MCF 10A (cell line): ENCODE measurements at regions not wholly inside any gene's neighbourhood (a gene's known extent, or its start where the extent isn't known, plus 50 kb on each side); places are given as distances from the start of the nearest gene placed in this dataset.

ENCODE experiments used
- BruUV-seq: library from RNA; stranded (reverse); fragments of 400-500 nt; replicated peaks from 2 replicates; lab custom pipeline; 2021; lab: Mats Ljungman, UMichigan
- CTCF ChIA-PET: fragments of 300-600 bp; sonication (Branson Sonifier 250); formaldehyde crosslinking; extraction: SDS; loops from one replicate; lab custom pipeline; 2021; ENCODE audit warnings: antibody characterized with exemption, inconsistent platforms; lab: Yijun Ruan, JAX
- POLR2A ChIA-PET: fragments of 300-600, 350-650 bp; sonication (Branson Sonifier 250); formaldehyde crosslinking; extraction: SDS; loops from one replicate; lab custom pipeline; 2020; ENCODE audit warnings: antibody characterized with exemption, inconsistent platforms; lab: Yijun Ruan, JAX
- DNase-seq: peaks from one replicate; pipeline ENCODE4 v3.0.0-alpha.2; 2018; ENCODE audit not compliant: unreplicated experiment
- H3K27ac Mint-ChIP-seq: one replicate; pipeline ENCODE4 v1.8.0; 2022; ENCODE audit warnings: mild to moderate bottlenecking, low read depth, mixed read lengths; ENCODE audit not compliant: unreplicated experiment
- H3K27me3 Mint-ChIP-seq: one replicate; pipeline ENCODE4 v1.8.0; 2022; ENCODE audit warnings: mixed read lengths; ENCODE audit not compliant: insufficient read depth, unreplicated experiment
- H3K36me3 Mint-ChIP-seq: one replicate; pipeline ENCODE4 v1.8.0; 2022; ENCODE audit warnings: mild to moderate bottlenecking, moderate library complexity, mixed read lengths; ENCODE audit not compliant: insufficient read depth, unreplicated experiment
- H3K4me1 Mint-ChIP-seq: one replicate; pipeline ENCODE4 v1.8.0; 2022; ENCODE audit warnings: mixed read lengths; ENCODE audit not compliant: insufficient read depth, unreplicated experiment
- H3K4me3 Mint-ChIP-seq: one replicate; pipeline ENCODE4 v1.8.0; 2022; ENCODE audit warnings: mild to moderate bottlenecking, moderate library complexity, mixed read lengths; ENCODE audit not compliant: unreplicated experiment
- H3K9me3 Mint-ChIP-seq: one replicate; pipeline ENCODE4 v1.8.0; 2022; ENCODE audit warnings: mixed read lengths; ENCODE audit not compliant: unreplicated experiment
- intact Hi-C: fragments of 100-400 bp; cut with micrococcal nuclease; formaldehyde crosslinking; loops from 2 replicates; pipeline ENCODE4 v1.14.1; 2022
- TF ChIP-seq, protein P1 (sequence below): fragments of 200-600 bp; IDR thresholded peaks from one replicate; pipeline ENCODE4 v1.8.0; 2022; ENCODE audit warnings: antibody characterized with exemption, mild to moderate bottlenecking; ENCODE audit not compliant: unreplicated experiment

- ChIA-PET CTCF (interaction anchor here (0.8 to 2.9 kb wide), 6 partner anchors 20 to 436 kb away, joined by 3 to 10 read pairs (median 3); partner anchors contain the start of gene GOPC), POLR2A (interaction anchor here (0.8 to 2.0 kb wide), 3 partner anchors 10 to 27 kb away, joined by 3 to 6 read pairs (median 3); no protein-coding TSS in a partner anchor)
- intact Hi-C loops = no loop called here
- TF ChIP-seq, protein P1, sequence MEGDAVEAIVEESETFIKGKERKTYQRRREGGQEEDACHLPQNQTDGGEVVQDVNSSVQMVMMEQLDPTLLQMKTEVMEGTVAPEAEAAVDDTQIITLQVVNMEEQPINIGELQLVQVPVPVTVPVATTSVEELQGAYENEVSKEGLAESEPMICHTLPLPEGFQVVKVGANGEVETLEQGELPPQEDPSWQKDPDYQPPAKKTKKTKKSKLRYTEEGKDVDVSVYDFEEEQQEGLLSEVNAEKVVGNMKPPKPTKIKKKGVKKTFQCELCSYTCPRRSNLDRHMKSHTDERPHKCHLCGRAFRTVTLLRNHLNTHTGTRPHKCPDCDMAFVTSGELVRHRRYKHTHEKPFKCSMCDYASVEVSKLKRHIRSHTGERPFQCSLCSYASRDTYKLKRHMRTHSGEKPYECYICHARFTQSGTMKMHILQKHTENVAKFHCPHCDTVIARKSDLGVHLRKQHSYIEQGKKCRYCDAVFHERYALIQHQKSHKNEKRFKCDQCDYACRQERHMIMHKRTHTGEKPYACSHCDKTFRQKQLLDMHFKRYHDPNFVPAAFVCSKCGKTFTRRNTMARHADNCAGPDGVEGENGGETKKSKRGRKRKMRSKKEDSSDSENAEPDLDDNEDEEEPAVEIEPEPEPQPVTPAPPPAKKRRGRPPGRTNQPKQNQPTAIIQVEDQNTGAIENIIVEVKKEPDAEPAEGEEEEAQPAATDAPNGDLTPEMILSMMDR = no peak
- H3K27ac Mint-ChIP-seq = peak overlapping the region; percentile 65
- no peaks in the 10 kb centered on the region for H3K9me3 Mint-ChIP-seq
- no TSS peak for BruUV-seq
- no peaks in the 10 kb centered on the region for H3K27me3 Mint-ChIP-seq
- no peaks in the 10 kb centered on the region for H3K36me3 Mint-ChIP-seq
- H3K4me1 Mint-ChIP-seq = peaks cover 27% of the 10 kb centered on the region
- no peak overlapping the region for H3K4me3 Mint-ChIP-seq
- DNase-seq = no peak
Measured at GRCh38 chr6:117168296-117169063, 96.9 kb upstream of the VGLL2 start.

DNA sequence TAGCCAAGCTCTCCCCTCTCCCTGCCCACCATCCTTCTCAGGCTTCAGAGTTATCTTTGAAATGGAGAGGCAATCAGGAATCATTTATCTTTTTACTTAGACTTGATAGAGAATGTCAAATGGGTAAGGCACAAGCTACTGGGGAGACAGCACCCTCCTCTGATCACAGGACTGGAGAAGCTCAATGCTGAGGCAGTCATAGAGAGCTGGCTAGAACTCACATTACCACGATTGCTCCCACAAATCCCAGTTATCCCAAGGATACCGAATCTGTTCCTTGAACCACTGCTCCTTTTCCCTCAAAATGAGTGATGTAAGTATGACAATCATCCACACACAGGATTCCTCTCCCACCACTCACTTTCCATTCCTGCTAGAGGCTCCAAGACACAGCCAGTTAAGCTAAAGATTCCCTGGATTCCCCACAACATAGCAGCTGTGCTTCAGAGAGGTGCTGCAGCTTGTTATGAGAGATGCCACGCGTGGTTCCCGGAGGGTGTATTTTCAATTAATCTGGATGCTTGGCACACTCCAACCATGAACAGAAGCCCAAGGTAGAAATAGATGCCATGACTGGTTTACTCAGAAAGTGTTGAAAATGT lies 96.2 kb upstream of the VGLL2 start:
- TF ChIP-seq, protein P1 = no peak
- no peak for DNase-seq
- H3K36me3 Mint-ChIP-seq = no peaks in the 10 kb centered on the region
- CTCF ChIA-PET = interaction anchor here (1.0 to 2.9 kb wide), 3 partner anchors 197 to 435 kb away, joined by 3 to 10 read pairs (median 5); no protein-coding TSS in a partner anchor
- H3K9me3 Mint-ChIP-seq = no peaks in the 10 kb centered on the region
- peaks cover 27% of the 10 kb centered on the region for H3K4me1 Mint-ChIP-seq
- intact Hi-C loops = no loop called here
- H3K27ac Mint-ChIP-seq = peak overlapping the region; percentile 65
- BruUV-seq = no TSS peak
- no peaks in the 10 kb centered on the region for H3K27me3 Mint-ChIP-seq
- no peak overlapping the region for H3K4me3 Mint-ChIP-seq
- POLR2A ChIA-PET = no interaction called here

DNA sequence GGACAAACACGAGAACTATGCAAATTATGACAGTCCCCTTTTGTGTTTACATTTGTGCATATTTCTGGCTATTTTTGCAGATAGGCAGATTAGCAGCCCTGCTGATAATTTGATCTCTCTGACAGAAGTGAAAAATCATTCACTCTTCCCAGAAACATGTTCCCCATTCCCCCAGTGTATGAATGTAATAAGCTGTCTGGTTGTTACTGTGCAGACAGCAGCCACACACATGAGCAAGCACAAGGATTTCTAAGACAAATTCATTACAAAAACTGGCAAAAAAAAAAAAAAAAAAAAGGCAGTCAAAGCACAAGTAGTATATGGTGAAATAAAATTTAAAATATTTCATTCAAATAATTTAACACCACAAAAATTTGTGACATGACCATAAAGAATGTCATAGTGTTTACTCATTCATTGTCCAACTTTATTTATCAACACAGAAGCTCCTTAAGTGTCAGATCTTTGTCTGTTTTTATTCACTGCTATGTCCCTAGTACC lies 95.5 kb upstream of the VGLL2 start:
- no TSS peak for BruUV-seq
- peaks cover 27% of the 10 kb centered on the region for H3K4me1 Mint-ChIP-seq
- no peaks in the 10 kb centered on the region for H3K27me3 Mint-ChIP-seq
- H3K27ac Mint-ChIP-seq = no peak overlapping the region
- no peaks in the 10 kb centered on the region for H3K9me3 Mint-ChIP-seq
- ChIA-PET CTCF (no interaction called here), POLR2A (no interaction called here)
- no peak overlapping the region for H3K4me3 Mint-ChIP-seq
- intact Hi-C loops = no loop called here
- DNase-seq = peak; percentile 11
- H3K36me3 Mint-ChIP-seq = no peaks in the 10 kb centered on the region
- TF ChIP-seq, protein P1 = no peak

GRCh38 chr6:117174835-117175360 lies 90.5 kb upstream of the VGLL2 start:
- intact Hi-C loops = no loop called here
- TF ChIP-seq, protein P1 = no peak
- no peak overlapping the region for H3K4me3 Mint-ChIP-seq
- H3K27ac Mint-ChIP-seq = no peak overlapping the region
- ChIA-PET POLR2A (no interaction called here), CTCF (interaction anchor here (0.6 kb wide), 1 partner anchor 42 kb away, joined by 4 read pairs; no protein-coding TSS in a partner anchor)
- H3K4me1 Mint-ChIP-seq = no peaks in the 10 kb centered on the region
- BruUV-seq = no TSS peak
- peak; percentile 28 for DNase-seq
- peaks cover 12% of the 10 kb centered on the region for H3K9me3 Mint-ChIP-seq
- H3K27me3 Mint-ChIP-seq = no peaks in the 10 kb centered on the region
- H3K36me3 Mint-ChIP-seq = no peaks in the 10 kb centered on the region
